WI38 (cell line): ENCODE measurements at regions not wholly inside any gene's neighbourhood (a gene's known extent, or its start where the extent isn't known, plus 50 kb on each side); places are given as distances from the start of the nearest gene placed in this dataset.

Source experiments
- H3K4me3 ChIP-seq: 2 replicates; pipeline ENCODE4 v1.5.1; 2011; ENCODE audit warnings: low read depth, mild to moderate bottlenecking, control low read depth, low read length
- TF ChIP-seq, protein P1 (sequence below): IDR thresholded peaks from 2 replicates; pipeline ENCODE4 v1.5.1; 2012; ENCODE audit warnings: low read depth, mild to moderate bottlenecking, control low read depth, low read length

DNA sequence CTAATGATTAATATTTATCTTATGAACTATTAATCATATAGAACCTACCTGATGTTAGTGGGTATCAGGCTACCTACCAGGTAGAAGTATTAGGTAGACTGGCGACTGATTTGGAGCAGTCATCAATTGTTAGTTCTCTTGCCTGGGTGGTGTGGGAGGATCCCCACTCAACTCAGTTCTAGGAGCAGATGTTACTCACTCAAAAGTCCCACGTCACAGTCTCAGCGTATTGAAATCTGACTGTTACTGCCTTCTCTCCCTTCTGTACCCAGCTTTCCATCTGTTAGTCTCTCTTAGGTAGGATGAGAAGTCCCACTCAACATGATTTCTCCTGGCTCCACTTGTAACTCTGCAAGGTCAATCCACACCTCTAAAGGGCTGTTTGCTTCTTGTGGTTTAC is 102.7 kb downstream of the OLFM4 start:
- H3K4me3 ChIP-seq, result no peak overlapping the region
- TF ChIP-seq, protein P1, sequence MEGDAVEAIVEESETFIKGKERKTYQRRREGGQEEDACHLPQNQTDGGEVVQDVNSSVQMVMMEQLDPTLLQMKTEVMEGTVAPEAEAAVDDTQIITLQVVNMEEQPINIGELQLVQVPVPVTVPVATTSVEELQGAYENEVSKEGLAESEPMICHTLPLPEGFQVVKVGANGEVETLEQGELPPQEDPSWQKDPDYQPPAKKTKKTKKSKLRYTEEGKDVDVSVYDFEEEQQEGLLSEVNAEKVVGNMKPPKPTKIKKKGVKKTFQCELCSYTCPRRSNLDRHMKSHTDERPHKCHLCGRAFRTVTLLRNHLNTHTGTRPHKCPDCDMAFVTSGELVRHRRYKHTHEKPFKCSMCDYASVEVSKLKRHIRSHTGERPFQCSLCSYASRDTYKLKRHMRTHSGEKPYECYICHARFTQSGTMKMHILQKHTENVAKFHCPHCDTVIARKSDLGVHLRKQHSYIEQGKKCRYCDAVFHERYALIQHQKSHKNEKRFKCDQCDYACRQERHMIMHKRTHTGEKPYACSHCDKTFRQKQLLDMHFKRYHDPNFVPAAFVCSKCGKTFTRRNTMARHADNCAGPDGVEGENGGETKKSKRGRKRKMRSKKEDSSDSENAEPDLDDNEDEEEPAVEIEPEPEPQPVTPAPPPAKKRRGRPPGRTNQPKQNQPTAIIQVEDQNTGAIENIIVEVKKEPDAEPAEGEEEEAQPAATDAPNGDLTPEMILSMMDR, result no peak

DNA sequence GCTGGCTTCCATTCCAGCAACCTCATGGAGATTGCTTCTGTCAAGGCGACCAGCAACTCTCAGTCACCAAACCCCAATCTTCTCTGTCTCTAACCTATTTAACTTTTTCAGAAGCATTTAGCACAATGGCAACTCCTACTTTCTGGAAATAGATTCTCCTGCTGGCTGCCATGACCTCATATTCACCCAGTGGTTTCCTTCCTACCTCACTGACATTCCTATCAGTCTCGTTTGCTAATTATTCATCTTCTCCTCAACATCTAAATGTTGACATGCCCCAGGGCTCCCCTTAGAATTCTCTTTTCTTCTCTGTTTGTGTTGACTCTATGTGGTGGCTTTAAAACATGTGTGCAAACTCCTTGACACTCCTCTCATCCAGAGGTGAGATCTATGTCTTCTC is 106.7 kb downstream of the OLFM4 start:
- TF ChIP-seq, protein P1, result no peak
- H3K4me3 ChIP-seq, result no peak overlapping the region

GRCh38 chr13:53136554-53137215 is 108.1 kb downstream of the OLFM4 start:
- TF ChIP-seq, protein P1, result no peak
- no peak overlapping the region for H3K4me3 ChIP-seq

DNA sequence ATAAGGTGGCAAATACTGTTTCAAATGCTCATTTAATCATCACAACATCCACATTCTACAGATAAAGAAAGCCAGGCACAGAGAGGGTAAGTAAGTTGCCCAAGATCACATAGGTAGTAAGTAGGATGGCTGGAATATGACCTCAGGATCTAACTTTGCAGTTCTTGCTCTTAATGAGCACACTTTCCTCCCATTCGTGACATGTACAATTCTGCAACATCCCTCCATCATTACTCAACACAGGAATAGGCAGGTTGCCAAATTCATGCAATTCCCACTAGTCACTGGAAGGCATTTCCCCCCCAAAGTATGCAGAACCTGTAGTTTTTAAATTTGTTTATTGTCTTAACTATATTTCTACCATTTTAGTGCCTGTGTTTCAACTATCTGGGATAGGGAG is 109.2 kb downstream of the OLFM4 start:
- TF ChIP-seq, protein P1, result no peak
- peak overlapping the region; percentile 0; the same call in 1 of the 2 replicates for H3K4me3 ChIP-seq

DNA sequence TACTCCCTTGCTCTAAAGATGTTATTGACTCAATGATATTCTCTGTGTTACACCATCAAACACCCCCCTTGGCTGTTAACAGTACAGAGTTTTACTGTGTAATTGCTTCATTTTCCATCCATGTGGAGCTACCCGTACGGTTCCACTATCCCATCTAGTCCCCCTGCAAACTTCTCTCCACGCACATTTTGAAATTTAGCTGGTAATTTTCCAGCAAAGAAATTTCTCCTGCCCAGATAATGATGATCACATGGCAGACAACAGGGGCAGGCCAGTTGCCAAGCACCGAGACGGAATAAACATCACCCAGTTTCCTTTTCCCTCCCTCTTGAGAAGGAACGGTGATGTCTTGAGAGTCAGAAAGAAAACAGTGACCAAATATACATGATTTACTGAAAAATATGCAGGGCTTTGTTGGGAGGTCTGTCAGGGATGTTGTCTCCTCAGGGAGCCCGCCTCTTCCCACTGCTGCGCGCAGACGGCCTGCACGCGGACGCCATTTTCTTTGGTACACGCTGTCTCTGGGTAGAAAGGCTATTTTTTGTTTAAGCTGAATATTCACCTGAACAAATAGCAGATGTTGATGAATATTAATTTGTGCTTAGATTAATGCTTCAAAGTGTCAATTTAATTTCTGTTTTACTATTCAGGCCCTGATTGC is 109.9 kb downstream of the OLFM4 start:
- TF ChIP-seq, protein P1, result no peak
- peak overlapping the region; percentile 0; the same call in 1 of the 2 replicates for H3K4me3 ChIP-seq

DNA sequence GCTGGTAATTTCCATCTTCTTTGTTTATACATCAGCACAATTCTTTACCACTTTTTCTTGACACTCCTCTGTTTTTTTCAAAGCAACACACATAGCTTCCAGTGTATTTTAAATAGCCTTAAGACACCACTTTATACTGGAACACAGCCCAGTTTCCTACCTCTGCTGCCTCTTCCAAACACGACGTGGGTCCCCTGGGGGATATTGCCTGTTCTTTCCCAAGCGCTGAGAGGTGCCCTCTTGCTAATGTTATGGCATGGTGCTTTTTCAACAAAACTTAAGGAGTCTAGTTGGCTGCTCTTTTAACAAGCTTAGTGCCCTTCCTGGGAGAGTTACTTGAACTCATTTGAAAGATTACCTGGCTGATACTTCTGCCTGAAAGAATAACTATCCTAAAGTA is 112.7 kb downstream of the OLFM4 start:
- TF ChIP-seq, protein P1, result no peak
- no peak overlapping the region for H3K4me3 ChIP-seq

DNA sequence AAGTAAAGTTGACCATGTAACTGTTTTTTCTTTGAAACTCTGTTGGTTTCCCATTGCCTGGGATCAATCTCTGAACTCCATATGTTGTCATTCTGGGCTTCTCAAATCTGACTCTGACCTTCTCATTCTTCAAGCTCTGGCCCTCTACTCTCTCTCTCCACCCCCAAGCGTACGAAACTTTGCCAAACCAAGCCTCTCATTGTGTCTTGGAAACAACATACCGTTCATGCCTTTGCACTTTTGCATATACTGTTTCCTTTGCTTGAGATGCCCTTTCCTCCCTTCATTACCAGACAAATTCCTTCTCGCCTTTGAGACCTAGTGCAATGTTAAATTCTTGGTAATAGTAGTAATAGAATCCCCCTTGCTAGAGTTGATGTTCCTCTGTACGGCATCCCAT is 113.7 kb downstream of the OLFM4 start:
- TF ChIP-seq, protein P1, result no peak
- H3K4me3 ChIP-seq, result no peak overlapping the region
